ENCODE measurements at regions not wholly inside any gene's neighbourhood (a gene's known extent, or its start where the extent isn't known, plus 50 kb on each side); places are given as distances from the start of the nearest gene placed in this dataset.
A peak's percentile ranks its signal among the peaks of the same experiment; 100 is the strongest.

DNA sequence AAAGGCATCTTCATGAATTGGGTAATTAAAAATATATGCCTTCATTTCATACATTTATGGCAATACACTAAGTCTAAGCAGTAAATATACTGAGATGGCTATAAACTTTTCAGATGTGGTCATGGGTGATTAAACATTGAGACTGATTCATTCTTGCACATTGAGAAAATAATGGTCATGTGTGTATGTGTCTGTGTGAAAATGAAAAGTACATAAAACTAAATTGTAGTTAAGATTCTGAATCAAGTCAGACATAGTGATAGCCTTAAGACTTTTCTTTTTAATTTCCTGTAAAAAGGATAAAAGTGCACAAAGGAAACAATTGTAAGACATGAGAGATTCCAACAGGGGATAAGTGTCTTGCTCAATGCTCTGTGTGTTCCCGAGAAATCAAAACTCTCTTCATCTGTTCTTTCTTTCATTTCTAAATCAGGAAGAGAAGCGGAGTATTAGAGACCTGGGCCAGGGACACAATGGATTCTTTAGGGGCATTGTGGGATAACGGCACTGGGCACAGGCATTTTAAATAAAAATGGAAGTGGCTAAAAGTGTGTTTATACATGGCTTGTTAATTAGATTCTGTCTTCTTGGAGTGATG, 69.8 kb upstream of the AGR3 start:
- H3K4me3 ChIP-seq, result no peak overlapping the region

DNA sequence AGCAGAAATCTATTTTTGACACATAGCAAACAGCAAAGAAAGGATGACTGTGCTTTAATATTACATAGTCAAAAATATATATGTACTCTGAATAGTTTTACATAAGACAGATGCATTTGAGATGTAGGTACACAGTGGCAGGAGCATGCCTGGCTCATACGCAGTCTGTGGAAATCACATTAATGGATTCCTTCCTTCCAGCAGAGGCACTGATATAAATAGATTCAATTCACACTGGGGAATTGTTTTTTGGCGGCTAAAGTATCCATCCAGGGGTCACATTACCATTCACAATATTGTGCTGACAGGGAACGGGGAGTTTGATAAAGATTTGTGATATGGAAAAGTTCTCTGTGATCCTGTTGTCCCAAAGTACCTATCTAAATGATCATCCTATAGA, 72.5 kb upstream of the AGR3 start:
- Histone ChIP-seq H3K9me3 (peaks cover 0 to 5% of the 10 kb centered on the region in 2 donors), H3K27me3 (no peaks in the 10 kb centered on the region), H3K36me3 (no peaks in the 10 kb centered on the region), H3K4me1 (no peaks in the 10 kb centered on the region), H3K4me3 (no peak overlapping the region), H3K27ac (no peak overlapping the region)
- ATAC-seq (no peak), DNase-seq (no peak)
- intact Hi-C loops (cut with DNase I), result no loop called here
- TF ChIP-seq, protein P1, sequence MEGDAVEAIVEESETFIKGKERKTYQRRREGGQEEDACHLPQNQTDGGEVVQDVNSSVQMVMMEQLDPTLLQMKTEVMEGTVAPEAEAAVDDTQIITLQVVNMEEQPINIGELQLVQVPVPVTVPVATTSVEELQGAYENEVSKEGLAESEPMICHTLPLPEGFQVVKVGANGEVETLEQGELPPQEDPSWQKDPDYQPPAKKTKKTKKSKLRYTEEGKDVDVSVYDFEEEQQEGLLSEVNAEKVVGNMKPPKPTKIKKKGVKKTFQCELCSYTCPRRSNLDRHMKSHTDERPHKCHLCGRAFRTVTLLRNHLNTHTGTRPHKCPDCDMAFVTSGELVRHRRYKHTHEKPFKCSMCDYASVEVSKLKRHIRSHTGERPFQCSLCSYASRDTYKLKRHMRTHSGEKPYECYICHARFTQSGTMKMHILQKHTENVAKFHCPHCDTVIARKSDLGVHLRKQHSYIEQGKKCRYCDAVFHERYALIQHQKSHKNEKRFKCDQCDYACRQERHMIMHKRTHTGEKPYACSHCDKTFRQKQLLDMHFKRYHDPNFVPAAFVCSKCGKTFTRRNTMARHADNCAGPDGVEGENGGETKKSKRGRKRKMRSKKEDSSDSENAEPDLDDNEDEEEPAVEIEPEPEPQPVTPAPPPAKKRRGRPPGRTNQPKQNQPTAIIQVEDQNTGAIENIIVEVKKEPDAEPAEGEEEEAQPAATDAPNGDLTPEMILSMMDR (IDR thresholded peaks at IDR 0.05), result no peak

More for the DNA sequence above, 69.8 kb upstream of the AGR3 start:
- DNase-seq, result no peak
- peaks cover 0 to 18% of the 10 kb centered on the region in 2 donors for H3K9me3 ChIP-seq
- no peaks in the 10 kb centered on the region for H3K4me1 ChIP-seq
- no peak overlapping the region for H3K27ac ChIP-seq
- TF ChIP-seq, protein P1 (IDR thresholded peaks at IDR 0.05), result no peak
- H3K27me3 ChIP-seq, result no peaks in the 10 kb centered on the region
- peak; percentile 50 for ATAC-seq
- intact Hi-C loops (cut with DNase I), result no loop called here
- H3K36me3 ChIP-seq, result no peaks in the 10 kb centered on the region

DNA sequence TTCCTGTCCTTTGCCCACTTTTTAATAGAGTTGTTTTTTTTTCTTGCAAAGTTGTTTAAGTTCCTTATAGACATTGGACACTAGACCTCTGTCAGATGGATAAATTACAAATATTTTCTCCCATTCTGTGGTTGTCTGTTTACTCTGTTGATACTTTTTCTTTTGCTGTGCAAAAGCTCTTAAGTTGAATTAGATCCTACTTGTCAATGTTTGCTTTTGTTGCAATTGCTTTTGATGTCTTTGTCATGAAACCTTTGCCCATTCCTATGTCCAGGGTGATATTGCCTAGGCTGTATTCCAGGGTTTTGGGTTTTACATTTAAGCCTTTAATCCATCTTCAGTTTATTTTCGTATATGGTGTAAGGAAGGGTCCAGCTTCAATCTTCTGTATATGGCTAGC, 76.9 kb upstream of the AGR3 start:
- DNase-seq, result no peak
- Histone ChIP-seq H3K9me3 (peaks cover 0 to 5% of the 10 kb centered on the region in 2 donors), H3K4me1 (no peaks in the 10 kb centered on the region), H3K27ac (no peak overlapping the region), H3K4me3 (no peak overlapping the region), H3K27me3 (no peaks in the 10 kb centered on the region), H3K36me3 (no peaks in the 10 kb centered on the region)
- intact Hi-C loops (cut with DNase I), result no loop called here
- no peak for ATAC-seq
- TF ChIP-seq, protein P1 (IDR thresholded peaks at IDR 0.05), result no peak

DNA sequence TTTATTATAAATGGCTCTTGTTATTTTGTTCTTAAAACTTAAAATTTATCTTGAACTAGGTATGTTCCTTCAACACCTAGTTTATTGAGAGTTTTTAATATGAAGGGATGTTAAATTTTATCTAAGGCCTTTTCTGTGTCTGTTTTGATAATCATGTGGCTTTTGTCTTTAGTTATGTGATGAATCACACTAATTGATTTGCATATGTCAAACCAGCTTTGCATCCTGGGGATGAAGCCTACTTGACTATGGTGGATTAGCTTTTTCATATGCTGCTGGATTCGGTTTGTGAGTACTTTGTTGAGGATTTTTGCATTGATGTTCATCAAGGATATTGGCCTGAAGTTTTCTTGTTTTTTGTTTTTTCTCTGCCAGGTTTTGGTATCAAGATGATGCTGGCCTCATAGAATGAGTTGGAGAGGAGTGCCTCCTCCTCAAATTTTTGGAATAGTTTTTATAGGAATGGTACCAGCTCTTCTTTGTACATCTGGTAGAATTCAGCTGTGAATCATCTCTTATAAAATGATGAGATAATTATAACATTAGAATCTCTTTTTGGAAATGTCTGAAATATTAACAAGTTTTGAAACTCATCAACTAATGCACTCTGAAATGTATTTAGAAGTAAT, 78.7 kb upstream of the AGR3 start:
- DNase-seq, result no peak
- Histone ChIP-seq H3K36me3 (no peaks in the 10 kb centered on the region), H3K27ac (no peak overlapping the region), H3K4me3 (no peak overlapping the region), H3K27me3 (no peaks in the 10 kb centered on the region), H3K9me3 (peaks cover 0 to 5% of the 10 kb centered on the region in 2 donors), H3K4me1 (no peaks in the 10 kb centered on the region)
- TF ChIP-seq, protein P1 (IDR thresholded peaks at IDR 0.05), result no peak
- intact Hi-C loops (cut with DNase I), result no loop called here
- ATAC-seq, result no peak

DNA sequence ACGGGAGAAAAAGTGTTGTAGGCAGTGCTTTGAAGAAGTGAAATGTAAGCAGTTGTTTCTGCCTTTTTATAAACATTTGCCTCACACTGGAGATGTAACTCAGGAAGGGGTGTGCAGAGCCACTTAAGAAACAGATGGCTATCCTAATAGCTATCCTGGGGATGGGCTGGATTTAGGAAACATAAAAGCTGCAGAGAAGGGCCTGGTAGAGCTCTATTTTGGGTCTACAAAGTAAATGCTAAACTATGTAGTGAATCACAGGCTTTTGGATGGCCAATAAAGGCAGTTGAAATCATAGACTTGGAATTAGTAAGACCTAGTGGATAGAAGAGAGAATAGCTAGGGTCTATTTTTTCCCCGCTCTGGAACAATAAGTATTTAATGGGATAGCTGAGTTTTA, 79.9 kb upstream of the AGR3 start:
- TF ChIP-seq, protein P1 (IDR thresholded peaks at IDR 0.05), result no peak
- H3K4me1 ChIP-seq, result no peaks in the 10 kb centered on the region
- intact Hi-C loops (cut with DNase I), result no loop called here
- DNase-seq (no peak), ATAC-seq (no peak)
- H3K36me3 ChIP-seq, result no peaks in the 10 kb centered on the region
- no peak overlapping the region for H3K4me3 ChIP-seq
- no peaks in the 10 kb centered on the region for H3K27me3 ChIP-seq
- H3K9me3 ChIP-seq, result peaks cover 0 to 5% of the 10 kb centered on the region in 2 donors
- no peak overlapping the region for H3K27ac ChIP-seq
